ENCODE measurements at regions not wholly inside any gene's neighbourhood (a gene's known extent, or its start where the extent isn't known, plus 50 kb on each side); places are given as distances from the start of the nearest gene placed in this dataset.
"Not testable (repeated sequence)": the region's sequence is repeated elsewhere in the genome, so short reads cannot be mapped to it uniquely, and the experiment has no call there.

- no peak for DNase-seq (ENCODE audit: low read depth in 2 of 2)
These were observed 623.3 kb upstream of the LRRTM4 start for GRCh38 chr2:78145395-78145996.

- DNase-seq (ENCODE audit: low read depth in 2 of 2), result no peak
These were observed 624.0 kb upstream of the LRRTM4 start for GRCh38 chr2:78145997-78146722.

- no peak for DNase-seq (ENCODE audit: low read depth in 2 of 2)
These were observed 625.3 kb upstream of the LRRTM4 start for GRCh38 chr2:78147466-78147865.

- DNase-seq (ENCODE audit: low read depth in 2 of 2), result no peak
These were observed 632.4 kb upstream of the LRRTM4 start for GRCh38 chr2:78154586-78154985.

GRCh38 chr2:78162202-78162601 lies 640.0 kb upstream of the LRRTM4 start:
- DNase-seq (ENCODE audit: low read depth in 2 of 2), result no peak

GRCh38 chr2:78172157-78172556 lies 650.0 kb upstream of the LRRTM4 start:
- not testable (repeated sequence) for DNase-seq (ENCODE audit: low read depth in 2 of 2)

GRCh38 chr2:78175645-78176044 lies 653.5 kb upstream of the LRRTM4 start:
- no peak for DNase-seq (ENCODE audit: low read depth in 2 of 2)

- DNase-seq (ENCODE audit: low read depth in 2 of 2), result no peak
These were observed 678.9 kb upstream of the LRRTM4 start for GRCh38 chr2:78201064-78201575.

GRCh38 chr2:78202366-78202765 lies 680.2 kb upstream of the LRRTM4 start:
- no peak for DNase-seq (ENCODE audit: low read depth in 2 of 2)

GRCh38 chr2:78202986-78203670 lies 681.0 kb upstream of the LRRTM4 start:
- DNase-seq (ENCODE audit: low read depth in 2 of 2), result no peak

GRCh38 chr2:78218066-78218465 lies 695.9 kb upstream of the LRRTM4 start:
- no peak for DNase-seq (ENCODE audit: low read depth in 2 of 2)

GRCh38 chr2:78237704-78238103 lies 715.5 kb upstream of the LRRTM4 start:
- DNase-seq (ENCODE audit: low read depth in 2 of 2), result no peak

GRCh38 chr2:78245394-78246135 lies 723.4 kb upstream of the LRRTM4 start:
- no peak for DNase-seq (ENCODE audit: low read depth in 2 of 2)

- DNase-seq (ENCODE audit: low read depth in 2 of 2), result no peak
These were observed 729.5 kb upstream of the LRRTM4 start for GRCh38 chr2:78251708-78252107.

- DNase-seq (ENCODE audit: low read depth in 2 of 2), result no peak
These were observed 738.7 kb upstream of the LRRTM4 start for GRCh38 chr2:78260861-78261260.

- DNase-seq (ENCODE audit: low read depth in 2 of 2), result no peak
These were observed 739.3 kb upstream of the LRRTM4 start for GRCh38 chr2:78261454-78261853.

- not testable (repeated sequence) for DNase-seq (ENCODE audit: low read depth in 2 of 2)
These were observed 739.9 kb upstream of the LRRTM4 start for GRCh38 chr2:78262089-78262488.

- no peak for DNase-seq (ENCODE audit: low read depth in 2 of 2)
These were observed 740.7 kb upstream of the LRRTM4 start for GRCh38 chr2:78262713-78263375.

- DNase-seq (ENCODE audit: low read depth in 2 of 2), result no peak
These were observed 741.4 kb upstream of the LRRTM4 start for GRCh38 chr2:78263571-78263970.

GRCh38 chr2:78264130-78264529 lies 742.0 kb upstream of the LRRTM4 start:
- no peak for DNase-seq (ENCODE audit: low read depth in 2 of 2)

GRCh38 chr2:78281164-78281563 lies 744.3 kb upstream of the REG3G start:
- DNase-seq (ENCODE audit: low read depth in 2 of 2), result no peak

Data from fibroblast of skin of left biceps (primary cell).